ENCODE measurements at regions not wholly inside any gene's neighbourhood (a gene's known extent, or its start where the extent isn't known, plus 50 kb on each side); places are given as distances from the start of the nearest gene placed in this dataset.
"Not testable (repeated sequence)": the region's sequence is repeated elsewhere in the genome, so short reads cannot be mapped to it uniquely, and the experiment has no call there.

DNA sequence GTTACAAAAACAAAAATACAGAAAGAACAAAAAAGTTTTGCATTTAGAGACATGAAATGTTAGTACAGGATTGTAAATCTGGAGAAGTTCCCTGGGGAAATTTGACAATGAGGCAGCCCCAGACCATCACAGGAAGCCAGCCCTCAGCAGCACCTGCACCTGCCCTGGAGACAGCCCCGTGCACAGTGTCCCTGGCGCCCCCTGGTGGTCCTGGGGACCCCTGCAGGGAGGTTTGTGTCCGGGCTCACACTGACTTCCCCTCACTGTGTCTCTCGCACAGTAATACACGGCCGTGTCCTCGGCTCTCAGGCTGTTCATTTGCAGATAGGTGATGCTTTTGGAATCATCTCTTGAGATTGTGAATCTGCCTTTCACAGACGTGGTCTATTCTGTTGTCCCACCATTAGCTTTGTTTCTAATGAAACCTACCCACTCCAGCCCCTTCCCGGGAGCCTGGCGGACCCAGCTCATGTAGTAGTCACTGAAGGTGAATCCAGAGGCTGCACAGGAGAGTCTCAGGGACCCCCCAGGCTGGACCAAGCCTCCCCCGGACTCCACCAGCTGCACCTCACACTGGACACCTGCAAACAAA lies 1248.6 kb downstream of the TMEM121 start:
- H4K8ac ChIP-seq (ENCODE audit: low read depth, low read length); H2AFZ ChIP-seq (ENCODE audit: insufficient read depth, low read length, poor library complexity); H4K91ac ChIP-seq (ENCODE audit: low read depth, low read length); H4K12ac ChIP-seq (ENCODE audit: low read depth, low read length); H3K9me3 ChIP-seq (ENCODE audit: insufficient read depth, low read depth, low read length); H3K18ac ChIP-seq (ENCODE audit: low read length); H3K4me3 ChIP-seq (ENCODE audit: low read depth, low read length); H3K27ac ChIP-seq (ENCODE audit: low read depth, low read length); H3K9ac ChIP-seq (ENCODE audit: low read length); H2BK5ac ChIP-seq (ENCODE audit: low read depth, low read length, poor library complexity); H3K79me1 ChIP-seq (ENCODE audit: low read length); H3K4ac ChIP-seq (ENCODE audit: low read depth, low read length); H3K4me1 ChIP-seq (ENCODE audit: control insufficient read depth in 1 of 2, insufficient read depth in 2 of 2, low read length in 2 of 2); H3K14ac ChIP-seq (ENCODE audit: low read length); H3K79me2 ChIP-seq (ENCODE audit: control insufficient read depth, insufficient read depth, low read length, poor library complexity); H3K23ac ChIP-seq (ENCODE audit: low read length); H3K4me2 ChIP-seq (ENCODE audit: low read length); H2BK120ac ChIP-seq (ENCODE audit: insufficient read depth, low read length, poor library complexity); H3K27me3 ChIP-seq (ENCODE audit: insufficient read depth, low read length); H3K36me3 ChIP-seq (ENCODE audit: control insufficient read depth in 1 of 2, insufficient read depth in 2 of 2, low read length in 2 of 2); H2AK5ac ChIP-seq (ENCODE audit: low read length); H2BK12ac ChIP-seq (ENCODE audit: low read length); DNase-seq: not testable (repeated sequence)
- no CpG with 5 or more reads among the region's 11 CpGs for WGBS (ENCODE audit: extremely low coverage, insufficient coverage, insufficient read length)

DNA sequence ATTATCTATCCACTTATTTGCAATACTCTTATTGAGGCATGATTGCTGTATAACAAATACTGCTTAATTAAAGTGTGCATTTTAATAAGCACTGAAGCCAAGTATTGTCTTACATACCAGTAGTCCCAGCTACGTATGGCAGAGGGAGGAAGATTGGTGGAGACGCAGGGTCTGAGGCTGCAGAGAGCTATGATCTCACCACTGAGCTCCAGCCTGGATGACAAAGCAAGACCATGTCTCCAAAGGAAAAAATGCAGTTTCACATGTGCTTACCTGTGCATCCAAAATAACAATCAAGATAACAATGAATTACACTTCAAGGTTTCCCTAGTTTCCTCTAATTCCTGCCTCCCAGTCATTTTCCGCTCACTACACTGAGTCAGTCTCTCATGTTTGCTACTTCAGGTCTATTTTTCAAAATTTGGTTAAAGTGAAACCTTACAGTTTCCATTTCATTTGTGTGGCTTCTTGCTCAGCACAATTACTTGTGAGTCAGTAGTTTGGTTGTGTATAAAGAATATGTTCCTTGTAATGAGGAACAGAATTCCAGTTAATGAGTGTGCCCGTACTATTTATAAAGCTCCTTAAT lies 1250.1 kb downstream of the TMEM121 start:
- Histone ChIP-seq H3K14ac (ENCODE audit: low read length) (no peak overlapping the region), H3K4ac (ENCODE audit: low read depth, low read length) (no peak overlapping the region), H2AFZ (ENCODE audit: insufficient read depth, low read length, poor library complexity) (no peak overlapping the region), H3K27me3 (ENCODE audit: insufficient read depth, low read length) (no peaks in the 10 kb centered on the region), H3K9ac (ENCODE audit: low read length) (no peak overlapping the region), H3K4me2 (ENCODE audit: low read length) (no peak overlapping the region), H2BK5ac (ENCODE audit: low read depth, low read length, poor library complexity) (no peak overlapping the region), H4K12ac (ENCODE audit: low read depth, low read length) (no peak overlapping the region), H3K79me1 (ENCODE audit: low read length) (no peaks in the 10 kb centered on the region), H4K91ac (ENCODE audit: low read depth, low read length) (no peak overlapping the region), H2AK5ac (ENCODE audit: low read length) (no peak overlapping the region), H4K8ac (ENCODE audit: low read depth, low read length) (no peak overlapping the region), H3K9me3 (ENCODE audit: insufficient read depth, low read depth, low read length) (peaks cover 7% of the 10 kb centered on the region), H3K23ac (ENCODE audit: low read length) (no peak overlapping the region), H3K18ac (ENCODE audit: low read length) (no peak overlapping the region), H3K36me3 (ENCODE audit: control insufficient read depth in 1 of 2, insufficient read depth in 2 of 2, low read length in 2 of 2) (no peaks in the 10 kb centered on the region), H2BK12ac (ENCODE audit: low read length) (no peak overlapping the region), H2BK120ac (ENCODE audit: insufficient read depth, low read length, poor library complexity) (no peak overlapping the region), H3K27ac (ENCODE audit: low read depth, low read length) (no peak overlapping the region), H3K79me2 (ENCODE audit: control insufficient read depth, insufficient read depth, low read length, poor library complexity) (no peaks in the 10 kb centered on the region), H3K4me3 (ENCODE audit: low read depth, low read length) (no peak overlapping the region), H3K4me1 (ENCODE audit: control insufficient read depth in 1 of 2, insufficient read depth in 2 of 2, low read length in 2 of 2) (no peaks in the 10 kb centered on the region)
- no CpG with 5 or more reads among the region's 4 CpGs for WGBS (ENCODE audit: extremely low coverage, insufficient coverage, insufficient read length)
- no peak for DNase-seq

DNA sequence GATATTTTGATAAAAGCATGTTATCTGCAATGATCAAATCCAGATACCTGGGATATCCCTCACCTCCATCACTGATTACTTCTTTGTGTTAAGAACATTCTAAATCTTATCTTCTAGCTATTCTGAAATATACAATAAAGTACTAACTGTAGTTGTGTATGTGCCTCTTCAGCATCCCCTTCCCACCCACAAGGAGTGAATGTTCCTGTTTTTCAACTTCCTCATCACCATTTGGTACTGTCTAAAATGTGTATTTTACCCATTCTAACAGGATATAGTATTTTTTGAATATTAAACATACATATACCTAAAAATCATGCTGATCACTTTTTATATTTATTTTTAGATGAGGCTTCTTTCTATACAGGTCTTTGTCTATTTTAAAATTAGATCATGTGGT lies 1252.6 kb downstream of the TMEM121 start:
- H3K27ac ChIP-seq (ENCODE audit: low read depth, low read length) = no peak overlapping the region

DNA sequence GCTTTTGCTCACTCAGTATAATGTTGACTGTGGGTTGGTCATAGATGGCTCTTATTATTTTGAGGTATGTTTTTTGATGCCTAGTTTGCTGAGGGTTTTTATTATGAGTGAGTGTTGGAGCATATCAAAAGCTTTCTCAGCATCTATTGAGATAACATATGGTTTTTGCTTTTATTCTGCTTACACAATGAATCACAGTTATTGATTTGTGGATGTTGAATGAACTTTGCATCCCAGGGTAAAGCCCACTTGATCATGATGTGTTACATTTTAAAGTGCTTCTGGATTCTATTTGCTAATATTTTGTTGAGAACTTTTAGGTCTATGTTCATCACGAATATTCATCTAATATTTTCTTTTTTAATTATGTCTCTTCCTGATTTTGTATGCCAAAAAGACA lies 1260.3 kb downstream of the TMEM121 start:
- no peak overlapping the region for H4K12ac ChIP-seq (ENCODE audit: low read depth, low read length)
- H3K27me3 ChIP-seq (ENCODE audit: insufficient read depth, low read length) = no peaks in the 10 kb centered on the region
- no peak overlapping the region for H4K8ac ChIP-seq (ENCODE audit: low read depth, low read length)
- DNase-seq = no peak
- no peak overlapping the region for H3K4me3 ChIP-seq (ENCODE audit: low read depth, low read length)
- H2BK5ac ChIP-seq (ENCODE audit: low read depth, low read length, poor library complexity) = no peak overlapping the region
- no peak overlapping the region for H3K9ac ChIP-seq (ENCODE audit: low read length)
- H3K18ac ChIP-seq (ENCODE audit: low read length) = no peak overlapping the region
- no peak overlapping the region for H3K4me2 ChIP-seq (ENCODE audit: low read length)
- H4K91ac ChIP-seq (ENCODE audit: low read depth, low read length) = no peak overlapping the region
- H3K23ac ChIP-seq (ENCODE audit: low read length) = no peak overlapping the region
- H2AK5ac ChIP-seq (ENCODE audit: low read length) = no peak overlapping the region
- H3K79me1 ChIP-seq (ENCODE audit: low read length) = no peaks in the 10 kb centered on the region
- H3K14ac ChIP-seq (ENCODE audit: low read length) = no peak overlapping the region
- no peak overlapping the region for H2BK120ac ChIP-seq (ENCODE audit: insufficient read depth, low read length, poor library complexity)
- H3K36me3 ChIP-seq (ENCODE audit: control insufficient read depth in 1 of 2, insufficient read depth in 2 of 2, low read length in 2 of 2) = no peaks in the 10 kb centered on the region
- H3K79me2 ChIP-seq (ENCODE audit: control insufficient read depth, insufficient read depth, low read length, poor library complexity) = no peaks in the 10 kb centered on the region
- no peaks in the 10 kb centered on the region for H3K4me1 ChIP-seq (ENCODE audit: control insufficient read depth in 1 of 2, insufficient read depth in 2 of 2, low read length in 2 of 2)
- H3K4ac ChIP-seq (ENCODE audit: low read depth, low read length) = no peak overlapping the region
- H2AFZ ChIP-seq (ENCODE audit: insufficient read depth, low read length, poor library complexity) = no peak overlapping the region
- H3K27ac ChIP-seq (ENCODE audit: low read depth, low read length) = no peak overlapping the region
- no CpG with 5 or more reads among the region's 1 CpG for WGBS (ENCODE audit: extremely low coverage, insufficient coverage, insufficient read length)
- H3K9me3 ChIP-seq (ENCODE audit: insufficient read depth, low read depth, low read length) = peaks cover 20% of the 10 kb centered on the region
- H2BK12ac ChIP-seq (ENCODE audit: low read length) = no peak overlapping the region

More for the DNA sequence above, 1252.6 kb downstream of the TMEM121 start:
- no peak overlapping the region for H4K12ac ChIP-seq (ENCODE audit: low read depth, low read length)
- no peak overlapping the region for H3K14ac ChIP-seq (ENCODE audit: low read length)
- H3K18ac ChIP-seq (ENCODE audit: low read length) = no peak overlapping the region
- H4K8ac ChIP-seq (ENCODE audit: low read depth, low read length) = no peak overlapping the region
- no peak overlapping the region for H2BK120ac ChIP-seq (ENCODE audit: insufficient read depth, low read length, poor library complexity)
- H2AK5ac ChIP-seq (ENCODE audit: low read length) = no peak overlapping the region
- no peak overlapping the region for H3K23ac ChIP-seq (ENCODE audit: low read length)
- no peak overlapping the region for H3K4me2 ChIP-seq (ENCODE audit: low read length)
- H2AFZ ChIP-seq (ENCODE audit: insufficient read depth, low read length, poor library complexity) = no peak overlapping the region
- no peaks in the 10 kb centered on the region for H3K27me3 ChIP-seq (ENCODE audit: insufficient read depth, low read length)
- H3K9me3 ChIP-seq (ENCODE audit: insufficient read depth, low read depth, low read length) = peaks cover 7% of the 10 kb centered on the region
- no peak overlapping the region for H2BK12ac ChIP-seq (ENCODE audit: low read length)
- H3K4me1 ChIP-seq (ENCODE audit: control insufficient read depth in 1 of 2, insufficient read depth in 2 of 2, low read length in 2 of 2) = no peaks in the 10 kb centered on the region
- no peak overlapping the region for H3K4ac ChIP-seq (ENCODE audit: low read depth, low read length)
- no peaks in the 10 kb centered on the region for H3K79me1 ChIP-seq (ENCODE audit: low read length)
- no peak for DNase-seq
- no peak overlapping the region for H4K91ac ChIP-seq (ENCODE audit: low read depth, low read length)
- H2BK5ac ChIP-seq (ENCODE audit: low read depth, low read length, poor library complexity) = no peak overlapping the region
- H3K4me3 ChIP-seq (ENCODE audit: low read depth, low read length) = no peak overlapping the region
- H3K9ac ChIP-seq (ENCODE audit: low read length) = no peak overlapping the region
- no peaks in the 10 kb centered on the region for H3K36me3 ChIP-seq (ENCODE audit: control insufficient read depth in 1 of 2, insufficient read depth in 2 of 2, low read length in 2 of 2)
- no peaks in the 10 kb centered on the region for H3K79me2 ChIP-seq (ENCODE audit: control insufficient read depth, insufficient read depth, low read length, poor library complexity)
